Neuronal stem cell (in vitro differentiated cells): ENCODE measurements at regions not wholly inside any gene's neighbourhood (a gene's known extent, or its start where the extent isn't known, plus 50 kb on each side); places are given as distances from the start of the nearest gene placed in this dataset.

Source experiments
- DNase-seq: peaks from one replicate; pipeline ENCODE4 v3.0.0-alpha.2; 2013; ENCODE audit warnings: low spot score
- H2AFZ ChIP-seq: one replicate; pipeline ENCODE4 v1.6.1; 2013; ENCODE audit warnings: mild to moderate bottlenecking, low read length, inconsistent platforms
- H2AK5ac ChIP-seq: 2 replicates; pipeline ENCODE4 v1.6.1; 2013; ENCODE audit warnings: low read depth, mild to moderate bottlenecking, inconsistent platforms, low read length, moderate library complexity, mixed read lengths
- H2BK120ac ChIP-seq: 2 replicates; pipeline ENCODE4 v1.6.1; 2013; ENCODE audit warnings: low read depth, mild to moderate bottlenecking, inconsistent platforms, low read length, moderate library complexity, mixed read lengths
- H2BK12ac ChIP-seq: one replicate; pipeline ENCODE4 v1.6.1; 2013; ENCODE audit warnings: low read length, inconsistent platforms
- H2BK15ac ChIP-seq: 2 replicates; pipeline ENCODE4 v1.6.1; 2013; ENCODE audit warnings: mild to moderate bottlenecking, low read length, inconsistent platforms, mixed read lengths
- H2BK5ac ChIP-seq: one replicate; pipeline ENCODE4 v1.6.1; 2013; ENCODE audit warnings: inconsistent platforms, mild to moderate bottlenecking, low read length, moderate library complexity
- H3K14ac ChIP-seq: one replicate; pipeline ENCODE4 v1.6.1; 2013; ENCODE audit warnings: low read length, inconsistent platforms
- H3K18ac ChIP-seq: 2 replicates; pipeline ENCODE4 v1.6.1; 2013; ENCODE audit warnings: low read length, inconsistent platforms
- H3K23ac ChIP-seq: 2 replicates; pipeline ENCODE4 v1.6.1; 2013; ENCODE audit warnings: low read depth, mild to moderate bottlenecking, mixed read lengths, low read length, inconsistent platforms; ENCODE audit not compliant: poor library complexity
- H3K27ac ChIP-seq: replicated peaks from 3 replicates; pipeline ENCODE4 v1.5.1; 2013; ENCODE audit warnings: low read length, inconsistent platforms
- H3K27me3 ChIP-seq, 3 experiments: 2 replicates each; pipeline ENCODE4 v1.6.1; 2013; ENCODE audit warnings: low read length in 3 of 3, mild to moderate bottlenecking in 2 of 3, inconsistent platforms in 1 of 3, low read depth in 1 of 3, mixed read lengths in 1 of 3, moderate library complexity in 1 of 3; ENCODE audit not compliant: control insufficient read depth in 3 of 3, insufficient read depth in 3 of 3
- H3K36me3 ChIP-seq, 2 donors: replicated peaks in 1 of 2; 2 replicates each; pipeline ENCODE4 v1.6.1; 2013; ENCODE audit warnings: low read length in 2 of 2; ENCODE audit not compliant: control insufficient read depth in 2 of 2, insufficient read depth in 2 of 2
- H3K4ac ChIP-seq: 2 replicates; pipeline ENCODE4 v1.6.1; 2013; ENCODE audit warnings: inconsistent platforms, mild to moderate bottlenecking, low read length, moderate library complexity
- H3K4me1 ChIP-seq, 2 donors: 1 replicate in 1 of 2; 2 replicates in 1 of 2; pipeline ENCODE4 v1.6.1; 2013; ENCODE audit warnings: low read length in 2 of 2, low read depth in 1 of 2; ENCODE audit not compliant: control insufficient read depth in 2 of 2, insufficient read depth in 1 of 2
- H3K4me2 ChIP-seq: one replicate; pipeline ENCODE4 v1.6.1; 2013; ENCODE audit warnings: mild to moderate bottlenecking, low read length, inconsistent platforms; ENCODE audit not compliant: insufficient read depth, poor library complexity, severe bottlenecking
- H3K4me3 ChIP-seq, 2 donors: 2 replicates each; pipeline ENCODE4 v1.5.1; 2013; ENCODE audit warnings: low read length in 2 of 2, mild to moderate bottlenecking in 2 of 2, inconsistent platforms in 1 of 2, moderate library complexity in 1 of 2
- H3K79me1 ChIP-seq: one replicate; pipeline ENCODE4 v1.6.1; 2013; ENCODE audit warnings: low read depth, mild to moderate bottlenecking, inconsistent platforms, low read length, moderate library complexity
- H3K9ac ChIP-seq: one replicate; pipeline ENCODE4 v1.6.1; 2013; ENCODE audit warnings: mild to moderate bottlenecking, low read depth, low read length, inconsistent platforms; ENCODE audit not compliant: poor library complexity
- H3K9me3 ChIP-seq, 2 donors: replicated peaks in 1 of 2; 2 replicates each; pipeline versions ENCODE3 to v1.6.1; 2013; ENCODE audit warnings: low read length in 2 of 2, mild to moderate bottlenecking in 2 of 2, inconsistent platforms in 1 of 2, low read depth in 1 of 2, mixed read lengths in 1 of 2, moderate library complexity in 1 of 2; ENCODE audit not compliant: control insufficient read depth in 2 of 2, insufficient read depth in 1 of 2
- H4K8ac ChIP-seq: one replicate; pipeline ENCODE4 v1.6.1; 2013; ENCODE audit warnings: low read depth, mild to moderate bottlenecking, inconsistent platforms, low read length, moderate library complexity
- H4K91ac ChIP-seq: one replicate; pipeline ENCODE4 v1.6.1; 2013; ENCODE audit warnings: low read length, low read depth, mild to moderate bottlenecking, inconsistent platforms; ENCODE audit not compliant: poor library complexity
- WGBS, 2 donors: extraction: QIAGEN DNeasy Blood & Tissue Kit; methylation state at CpG; one replicate each; pipeline ENCODE4 v1.1.7; 2013; ENCODE audit warnings: missing lambda C conversion rate in 2 of 2, mixed read lengths in 1 of 2; ENCODE audit not compliant: insufficient read length in 2 of 2, insufficient replicate concordance in 1 of 2; ENCODE audit errors: extremely low coverage in 2 of 2; 5-methylcytosine and 5-hydroxymethylcytosine counted together

DNA sequence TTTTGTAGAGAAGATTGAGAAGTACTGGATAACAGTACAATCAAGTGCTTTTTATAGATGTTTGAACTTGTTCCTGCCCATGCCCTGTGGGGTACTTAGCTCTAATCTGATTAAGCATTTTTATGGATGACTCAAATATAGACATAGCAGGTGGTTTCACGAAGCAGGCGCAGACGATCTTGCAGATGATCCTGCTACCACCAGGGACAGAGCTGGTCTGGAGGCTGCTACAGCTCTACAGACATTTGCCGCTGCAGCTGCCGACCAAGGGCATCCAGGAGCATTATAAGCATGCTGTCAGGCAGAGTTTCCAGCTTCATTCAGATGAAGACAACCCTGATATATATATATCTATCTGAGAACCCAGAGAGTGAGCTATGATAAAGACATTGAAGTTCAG lies 650.4 kb downstream of the NXPH1 start:
- Histone ChIP-seq H3K36me3 (no peaks in the 10 kb centered on the region), H3K27me3 (peaks cover 0 to 3% (median 0%) of the 10 kb centered on the region in 3 experiments), H2BK120ac (no peak overlapping the region), H3K14ac (no peak overlapping the region), H3K4me3 (no peak overlapping the region), H4K8ac (no peak overlapping the region), H4K91ac (no peak overlapping the region), H2BK15ac (no peak overlapping the region), H2AK5ac (no peak overlapping the region), H3K4ac (no peak overlapping the region), H3K23ac (no peak overlapping the region), H3K9ac (no peak overlapping the region), H2AFZ (no peak overlapping the region), H3K79me1 (no peaks in the 10 kb centered on the region), H3K18ac (no peak overlapping the region), H2BK5ac (no peak overlapping the region), H2BK12ac (no peak overlapping the region), H3K27ac (no peak overlapping the region), H3K4me2 (no peak overlapping the region), H3K4me1 (no peaks in the 10 kb centered on the region), H3K9me3 (no peaks in the 10 kb centered on the region)
- no peak for DNase-seq
- WGBS, 2 donors: no CpG with 5 or more reads among the region's 5 CpGs

DNA sequence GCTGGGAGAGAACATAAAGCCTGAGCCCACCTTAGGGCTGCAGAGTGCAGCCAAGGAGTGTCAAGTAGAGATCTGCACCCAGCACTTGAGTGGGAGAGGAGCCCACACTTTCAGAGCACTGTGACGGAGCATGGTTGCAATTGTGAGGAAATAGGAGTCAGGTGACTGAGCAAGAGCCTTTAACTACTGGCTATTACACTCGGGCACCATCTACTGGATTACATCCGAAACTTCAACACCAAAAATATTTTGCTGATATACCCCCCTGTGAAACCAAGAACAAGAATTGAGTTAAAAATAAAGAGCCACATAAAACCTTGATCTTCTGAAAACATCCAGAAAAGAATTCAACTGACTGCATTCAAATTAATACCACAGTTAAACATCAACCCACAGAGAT lies 657.9 kb downstream of the NXPH1 start:
- no peak overlapping the region for H4K91ac ChIP-seq
- no peaks in the 10 kb centered on the region for H3K27me3 ChIP-seq
- no peak overlapping the region for H3K9ac ChIP-seq
- H3K4me2 ChIP-seq: no peak overlapping the region
- H3K79me1 ChIP-seq: no peaks in the 10 kb centered on the region
- no peak overlapping the region for H3K23ac ChIP-seq
- no CpG with 5 or more reads among the region's 3 CpGs for WGBS, 2 donors
- no peak overlapping the region for H2BK15ac ChIP-seq
- H3K4me1 ChIP-seq: no peaks in the 10 kb centered on the region
- no peak overlapping the region for H3K14ac ChIP-seq
- no peaks in the 10 kb centered on the region for H3K9me3 ChIP-seq
- no peak for DNase-seq
- H3K36me3 ChIP-seq: no peaks in the 10 kb centered on the region
- H3K27ac ChIP-seq: no peak overlapping the region
- H2BK120ac ChIP-seq: no peak overlapping the region
- no peak overlapping the region for H3K4ac ChIP-seq
- no peak overlapping the region for H2AK5ac ChIP-seq
- H2BK5ac ChIP-seq: no peak overlapping the region
- no peak overlapping the region for H4K8ac ChIP-seq
- no peak overlapping the region for H3K18ac ChIP-seq
- no peak overlapping the region for H3K4me3 ChIP-seq
- H2BK12ac ChIP-seq: no peak overlapping the region
- no peak overlapping the region for H2AFZ ChIP-seq

DNA sequence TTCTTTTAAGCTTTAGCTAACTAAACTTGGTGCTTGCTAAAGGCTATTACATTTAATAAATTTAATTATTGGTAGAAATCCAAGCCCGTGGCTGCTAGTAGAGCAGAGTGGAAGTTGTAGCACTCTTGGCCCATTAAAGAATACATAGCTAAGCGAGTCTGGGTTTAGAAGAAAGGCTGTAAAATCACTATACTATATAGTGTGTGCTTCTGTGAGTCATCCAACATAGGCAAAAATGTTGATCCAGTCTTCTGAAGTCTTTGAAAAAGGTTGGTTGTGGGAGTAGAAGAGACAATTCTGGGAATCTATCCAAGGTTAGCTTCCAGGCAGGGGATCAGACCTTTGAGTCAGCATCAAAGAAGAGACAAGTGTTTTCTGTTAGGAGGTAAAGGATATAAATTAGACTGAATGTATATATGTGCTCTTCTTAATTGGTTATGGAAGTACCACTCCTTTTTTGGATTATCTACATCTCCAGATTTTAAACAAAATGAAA lies 664.2 kb downstream of the NXPH1 start:
- DNase-seq: no peak
- Histone ChIP-seq H4K8ac (no peak overlapping the region), H3K36me3 (no peaks in the 10 kb centered on the region), H2BK15ac (no peak overlapping the region), H3K23ac (no peak overlapping the region), H3K79me1 (no peaks in the 10 kb centered on the region), H2BK12ac (no peak overlapping the region), H3K18ac (no peak overlapping the region), H3K27ac (no peak overlapping the region), H3K4me2 (no peak overlapping the region), H4K91ac (no peak overlapping the region), H3K14ac (no peak overlapping the region), H2BK5ac (no peak overlapping the region), H2AFZ (no peak overlapping the region), H2BK120ac (no peak overlapping the region), H3K4me3 (no peak overlapping the region), H3K9ac (no peak overlapping the region), H2AK5ac (no peak overlapping the region), H3K4me1 (no peaks in the 10 kb centered on the region), H3K9me3 (no peaks in the 10 kb centered on the region), H3K27me3 (no peaks in the 10 kb centered on the region), H3K4ac (no peak overlapping the region)
- WGBS, 2 donors: no CpG with 5 or more reads among the region's 2 CpGs

DNA sequence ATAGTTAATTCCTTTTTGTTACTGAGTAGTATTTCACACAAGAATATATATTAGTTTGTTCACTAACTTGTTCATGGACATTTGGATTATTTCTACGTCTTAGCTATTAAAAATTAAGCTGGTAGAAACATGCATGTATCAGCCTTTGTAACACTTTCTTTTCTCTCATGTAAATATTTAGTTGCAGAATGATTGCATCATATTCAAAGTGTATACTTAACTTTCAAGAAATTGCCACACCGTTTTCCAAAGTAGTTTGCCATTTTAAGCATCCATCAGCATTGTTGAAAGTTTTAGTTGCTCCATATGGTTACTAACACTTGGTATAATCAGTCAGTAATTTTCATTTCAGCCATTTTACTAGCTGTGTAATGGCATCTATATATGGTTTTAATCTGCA lies 666.9 kb downstream of the NXPH1 start:
- Histone ChIP-seq H3K14ac (no peak overlapping the region), H3K18ac (no peak overlapping the region), H3K4me2 (no peak overlapping the region), H3K27ac (no peak overlapping the region), H2AFZ (no peak overlapping the region), H3K9me3 (no peaks in the 10 kb centered on the region), H3K4ac (no peak overlapping the region), H4K91ac (no peak overlapping the region), H3K36me3 (no peaks in the 10 kb centered on the region), H3K79me1 (no peaks in the 10 kb centered on the region), H2BK15ac (no peak overlapping the region), H3K23ac (no peak overlapping the region), H3K27me3 (no peaks in the 10 kb centered on the region), H2BK12ac (no peak overlapping the region), H2BK120ac (no peak overlapping the region), H3K4me3 (no peak overlapping the region), H2BK5ac (no peak overlapping the region), H3K9ac (no peak overlapping the region), H4K8ac (no peak overlapping the region), H2AK5ac (no peak overlapping the region), H3K4me1 (no peaks in the 10 kb centered on the region)
- DNase-seq: no peak
- no CpG with 5 or more reads among the region's 2 CpGs for WGBS, 2 donors
